ENCODE measurements at regions not wholly inside any gene's neighbourhood (a gene's known extent, or its start where the extent isn't known, plus 50 kb on each side); places are given as distances from the start of the nearest gene placed in this dataset.
"Not testable (repeated sequence)": the region's sequence is repeated elsewhere in the genome, so short reads cannot be mapped to it uniquely, and the experiment has no call there.

GRCh38 chr4:30182786-30183185 is 537.4 kb upstream of the PCDH7 start:
- Histone ChIP-seq H3K36me3 (ENCODE audit: insufficient read depth, low read length) (no peaks in the 10 kb centered on the region), H3K27ac (ENCODE audit: low read depth, low read length) (no peak overlapping the region), H4K20me1 (ENCODE audit: insufficient read depth, low read length) (no peaks in the 10 kb centered on the region), H2AFZ (ENCODE audit: low read length) (no peak overlapping the region), H3K79me2 (ENCODE audit: insufficient read depth, low read length) (no peaks in the 10 kb centered on the region), H3K4me2 (ENCODE audit: insufficient read depth, low read length) (no peak overlapping the region), H3K9me3 (ENCODE audit: low read depth, low read length) (no peaks in the 10 kb centered on the region), H3K4me3 (ENCODE audit: insufficient read depth, low read length) (no peak overlapping the region), H3K27me3 (ENCODE audit: insufficient read depth, low read length) (no peaks in the 10 kb centered on the region), H3K4me1 (ENCODE audit: insufficient read depth, low read length) (no peaks in the 10 kb centered on the region)
- no peak for TF ChIP-seq CTCF (IDR thresholded peaks at IDR 0.05; ENCODE audit: extremely low read depth, low read depth, low read length)
- no peak for DNase-seq (ENCODE audit: insufficient read length, low spot score, missing footprints)

- DNase-seq (ENCODE audit: insufficient read length, low spot score, missing footprints) = no peak
- Histone ChIP-seq H3K4me2 (ENCODE audit: insufficient read depth, low read length) (no peak overlapping the region), H2AFZ (ENCODE audit: low read length) (no peak overlapping the region), H3K27me3 (ENCODE audit: insufficient read depth, low read length) (no peaks in the 10 kb centered on the region), H3K27ac (ENCODE audit: low read depth, low read length) (no peak overlapping the region), H3K4me3 (ENCODE audit: insufficient read depth, low read length) (no peak overlapping the region), H3K9me3 (ENCODE audit: low read depth, low read length) (no peaks in the 10 kb centered on the region), H3K79me2 (ENCODE audit: insufficient read depth, low read length) (no peaks in the 10 kb centered on the region), H3K36me3 (ENCODE audit: insufficient read depth, low read length) (no peaks in the 10 kb centered on the region), H4K20me1 (ENCODE audit: insufficient read depth, low read length) (no peaks in the 10 kb centered on the region), H3K4me1 (ENCODE audit: insufficient read depth, low read length) (no peaks in the 10 kb centered on the region)
- no peak for TF ChIP-seq CTCF (IDR thresholded peaks at IDR 0.05; ENCODE audit: extremely low read depth, low read depth, low read length)
Observed at GRCh38 chr4:30191902-30192301, 528.3 kb upstream of the PCDH7 start.

- no peaks in the 10 kb centered on the region for H3K36me3 ChIP-seq (ENCODE audit: insufficient read depth, low read length)
- no peak overlapping the region for H3K4me3 ChIP-seq (ENCODE audit: insufficient read depth, low read length)
- no peak for TF ChIP-seq CTCF (IDR thresholded peaks at IDR 0.05; ENCODE audit: extremely low read depth, low read depth, low read length)
- H4K20me1 ChIP-seq (ENCODE audit: insufficient read depth, low read length) = no peaks in the 10 kb centered on the region
- DNase-seq (ENCODE audit: insufficient read length, low spot score, missing footprints) = no peak
- no peaks in the 10 kb centered on the region for H3K79me2 ChIP-seq (ENCODE audit: insufficient read depth, low read length)
- no peak overlapping the region for H3K27ac ChIP-seq (ENCODE audit: low read depth, low read length)
- H3K27me3 ChIP-seq (ENCODE audit: insufficient read depth, low read length) = no peaks in the 10 kb centered on the region
- peaks cover 2% of the 10 kb centered on the region for H3K9me3 ChIP-seq (ENCODE audit: low read depth, low read length)
- H3K4me1 ChIP-seq (ENCODE audit: insufficient read depth, low read length) = no peaks in the 10 kb centered on the region
- no peak overlapping the region for H3K4me2 ChIP-seq (ENCODE audit: insufficient read depth, low read length)
- H2AFZ ChIP-seq (ENCODE audit: low read length) = no peak overlapping the region
Observed at GRCh38 chr4:30207389-30207788, 512.8 kb upstream of the PCDH7 start.

- TF ChIP-seq CTCF (IDR thresholded peaks at IDR 0.05; ENCODE audit: extremely low read depth, low read depth, low read length) = no peak
- Histone ChIP-seq H3K36me3 (ENCODE audit: insufficient read depth, low read length) (no peaks in the 10 kb centered on the region), H3K27me3 (ENCODE audit: insufficient read depth, low read length) (no peaks in the 10 kb centered on the region), H3K4me3 (ENCODE audit: insufficient read depth, low read length) (no peak overlapping the region), H3K4me2 (ENCODE audit: insufficient read depth, low read length) (no peak overlapping the region), H3K79me2 (ENCODE audit: insufficient read depth, low read length) (no peaks in the 10 kb centered on the region), H3K27ac (ENCODE audit: low read depth, low read length) (no peak overlapping the region), H3K9me3 (ENCODE audit: low read depth, low read length) (peaks cover 2% of the 10 kb centered on the region), H3K4me1 (ENCODE audit: insufficient read depth, low read length) (no peaks in the 10 kb centered on the region), H2AFZ (ENCODE audit: low read length) (no peak overlapping the region), H4K20me1 (ENCODE audit: insufficient read depth, low read length) (no peaks in the 10 kb centered on the region)
- DNase-seq (ENCODE audit: insufficient read length, low spot score, missing footprints) = no peak
Observed at GRCh38 chr4:30208731-30209435, 511.3 kb upstream of the PCDH7 start.

GRCh38 chr4:30215973-30216372 is 504.2 kb upstream of the PCDH7 start:
- not testable (repeated sequence) for H3K27me3 ChIP-seq (ENCODE audit: insufficient read depth, low read length); H3K4me3 ChIP-seq (ENCODE audit: insufficient read depth, low read length); H3K36me3 ChIP-seq (ENCODE audit: insufficient read depth, low read length); H3K4me1 ChIP-seq (ENCODE audit: insufficient read depth, low read length); DNase-seq (ENCODE audit: insufficient read length, low spot score, missing footprints); H3K4me2 ChIP-seq (ENCODE audit: insufficient read depth, low read length); H3K9me3 ChIP-seq (ENCODE audit: low read depth, low read length); H2AFZ ChIP-seq (ENCODE audit: low read length); H3K79me2 ChIP-seq (ENCODE audit: insufficient read depth, low read length); H4K20me1 ChIP-seq (ENCODE audit: insufficient read depth, low read length); H3K27ac ChIP-seq (ENCODE audit: low read depth, low read length)
